Mucosa of descending colon (tissue), 3 donors: ENCODE measurements at regions not wholly inside any gene's neighbourhood (a gene's known extent, or its start where the extent isn't known, plus 50 kb on each side); places are given as distances from the start of the nearest gene placed in this dataset.

ENCODE experiments used
- ATAC-seq: fragments of 200-7000 bp; cut with Tn5 transposase; one replicate; pipeline ENCODE4 v1.9.1; 2020; ENCODE audit warnings: mild to moderate bottlenecking, moderate library complexity
- DNase-seq, 3 donors: peaks; one replicate each; pipeline ENCODE4 v3.0.0-alpha.2; 2020
- H3K36me3 ChIP-seq: fragments of 200-600 bp; one replicate; pipeline ENCODE4 v1.8.0; 2021; ENCODE audit warnings: low read depth, mild to moderate bottlenecking
- H3K4me1 ChIP-seq: fragments of 200-600 bp; one replicate; pipeline ENCODE4 v1.8.0; 2021; ENCODE audit warnings: low read depth, mild to moderate bottlenecking
- H3K4me3 ChIP-seq: fragments of 200-600 bp; one replicate; pipeline ENCODE4 v1.8.0; 2021; ENCODE audit warnings: mild to moderate bottlenecking
- H3K9me3 ChIP-seq: fragments of 200-600 bp; one replicate; pipeline ENCODE4 v1.8.0; 2021; ENCODE audit warnings: mild to moderate bottlenecking
- intact Hi-C, 2 donors: fragments of 100-400 bp; cut with DNase I in 1 of 2; cut with micrococcal nuclease in 1 of 2; formaldehyde crosslinking; loops; one replicate each; pipeline versions ENCODE4 v1.11.0 to v1.11.1; 2022; cut with DNase I, micrococcal nuclease
- TF ChIP-seq, protein P1 (sequence below): fragments of 200-600 bp; IDR thresholded peaks from one replicate; pipeline ENCODE4 v1.8.0; 2022; ENCODE audit warnings: antibody characterized with exemption, mild to moderate bottlenecking
- donor health status: DM: no; HTN: no; CAD: no; lungs with moderate emphysema.
- donor health status: DM: no; HTN: no; CAD: no.
- donor health status: DM: no; HTN: yes; CAD: no.

DNA sequence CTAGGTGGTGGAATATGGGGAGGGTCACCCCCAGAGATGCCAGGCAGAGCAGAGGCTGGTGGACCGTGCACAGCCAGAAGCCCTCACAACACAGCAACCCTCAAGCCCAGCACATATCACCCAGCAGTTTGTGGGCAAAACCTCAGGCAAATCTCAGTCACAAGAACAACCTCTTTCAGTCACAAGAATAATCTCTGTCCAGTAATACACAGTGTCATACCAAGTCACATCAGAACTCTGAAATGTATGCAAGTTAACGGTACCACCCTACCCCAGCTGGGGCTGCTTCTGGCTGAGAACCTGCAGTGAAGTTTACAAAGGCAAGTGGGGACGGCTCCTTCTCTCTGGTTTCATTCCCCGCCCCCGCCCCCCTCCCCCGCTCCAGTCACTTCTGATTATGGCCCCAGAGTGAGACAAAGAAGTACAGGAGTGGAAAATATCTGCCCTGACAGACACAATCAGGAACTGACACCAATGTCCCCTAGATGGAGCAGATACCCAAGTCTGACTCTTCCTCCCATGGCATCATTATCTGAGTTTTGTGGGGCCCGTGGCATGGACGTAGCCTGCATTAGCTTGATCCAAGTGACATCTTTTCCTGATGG lies 480.9 kb upstream of the TMEM132C start:
- no peak for DNase-seq
- no peak overlapping the region for H3K4me3 ChIP-seq
- H3K4me1 ChIP-seq, result no peaks in the 10 kb centered on the region
- no peak for ATAC-seq
- H3K36me3 ChIP-seq, result no peaks in the 10 kb centered on the region
- no peaks in the 10 kb centered on the region for H3K9me3 ChIP-seq
- TF ChIP-seq, protein P1, sequence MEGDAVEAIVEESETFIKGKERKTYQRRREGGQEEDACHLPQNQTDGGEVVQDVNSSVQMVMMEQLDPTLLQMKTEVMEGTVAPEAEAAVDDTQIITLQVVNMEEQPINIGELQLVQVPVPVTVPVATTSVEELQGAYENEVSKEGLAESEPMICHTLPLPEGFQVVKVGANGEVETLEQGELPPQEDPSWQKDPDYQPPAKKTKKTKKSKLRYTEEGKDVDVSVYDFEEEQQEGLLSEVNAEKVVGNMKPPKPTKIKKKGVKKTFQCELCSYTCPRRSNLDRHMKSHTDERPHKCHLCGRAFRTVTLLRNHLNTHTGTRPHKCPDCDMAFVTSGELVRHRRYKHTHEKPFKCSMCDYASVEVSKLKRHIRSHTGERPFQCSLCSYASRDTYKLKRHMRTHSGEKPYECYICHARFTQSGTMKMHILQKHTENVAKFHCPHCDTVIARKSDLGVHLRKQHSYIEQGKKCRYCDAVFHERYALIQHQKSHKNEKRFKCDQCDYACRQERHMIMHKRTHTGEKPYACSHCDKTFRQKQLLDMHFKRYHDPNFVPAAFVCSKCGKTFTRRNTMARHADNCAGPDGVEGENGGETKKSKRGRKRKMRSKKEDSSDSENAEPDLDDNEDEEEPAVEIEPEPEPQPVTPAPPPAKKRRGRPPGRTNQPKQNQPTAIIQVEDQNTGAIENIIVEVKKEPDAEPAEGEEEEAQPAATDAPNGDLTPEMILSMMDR, result no peak
- intact Hi-C loops, result no loop called here

DNA sequence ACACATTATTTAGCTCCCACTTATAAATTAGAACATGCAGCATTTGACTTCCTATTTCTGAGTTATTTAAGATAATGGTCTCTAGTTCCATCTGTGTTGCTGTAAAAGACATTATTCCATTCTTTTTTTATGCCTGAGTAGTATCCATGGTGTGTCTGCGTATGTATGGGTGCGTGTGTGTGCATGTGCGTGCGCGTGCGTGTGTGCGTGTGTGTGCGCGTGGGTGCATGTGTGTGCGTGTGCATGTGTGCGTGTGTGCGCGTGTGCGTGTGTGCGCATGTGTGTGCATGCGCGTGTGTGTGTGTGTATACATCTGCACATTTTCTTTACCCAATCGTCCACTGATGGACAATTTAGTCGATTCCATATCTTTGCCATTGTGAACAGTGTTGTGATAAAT lies 479.4 kb upstream of the TMEM132C start:
- ATAC-seq, result no peak
- no peaks in the 10 kb centered on the region for H3K9me3 ChIP-seq
- TF ChIP-seq, protein P1, result no peak

DNA sequence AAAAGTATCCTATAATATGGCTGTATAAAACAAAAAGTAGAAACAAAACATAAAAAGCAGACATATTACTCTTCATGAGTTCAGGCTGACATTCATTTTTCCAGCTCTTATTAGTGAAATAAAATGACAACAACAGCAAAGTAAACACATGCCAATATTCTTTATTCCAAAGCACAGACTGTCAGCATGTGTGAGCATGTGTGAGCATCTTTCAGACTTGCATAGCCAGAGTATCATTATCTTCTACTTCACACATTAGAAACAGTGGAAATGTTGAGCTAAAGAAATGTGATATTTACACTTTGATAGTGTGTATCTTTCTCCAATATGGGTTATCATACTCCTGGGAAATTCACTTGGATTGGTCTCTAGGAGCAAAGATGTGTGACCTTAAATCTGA lies 476.6 kb upstream of the TMEM132C start:
- no peaks in the 10 kb centered on the region for H3K4me1 ChIP-seq
- no peak for ATAC-seq
- no peaks in the 10 kb centered on the region for H3K9me3 ChIP-seq
- TF ChIP-seq, protein P1, result no peak
- intact Hi-C loops, result no loop called here
- no peaks in the 10 kb centered on the region for H3K36me3 ChIP-seq
- DNase-seq, result no peak
- H3K4me3 ChIP-seq, result no peak overlapping the region

More for the DNA sequence above, 479.4 kb upstream of the TMEM132C start:
- no peaks in the 10 kb centered on the region for H3K36me3 ChIP-seq
- no peak for DNase-seq
- intact Hi-C loops, result no loop called here
- H3K4me1 ChIP-seq, result no peaks in the 10 kb centered on the region
- H3K4me3 ChIP-seq, result no peak overlapping the region

DNA sequence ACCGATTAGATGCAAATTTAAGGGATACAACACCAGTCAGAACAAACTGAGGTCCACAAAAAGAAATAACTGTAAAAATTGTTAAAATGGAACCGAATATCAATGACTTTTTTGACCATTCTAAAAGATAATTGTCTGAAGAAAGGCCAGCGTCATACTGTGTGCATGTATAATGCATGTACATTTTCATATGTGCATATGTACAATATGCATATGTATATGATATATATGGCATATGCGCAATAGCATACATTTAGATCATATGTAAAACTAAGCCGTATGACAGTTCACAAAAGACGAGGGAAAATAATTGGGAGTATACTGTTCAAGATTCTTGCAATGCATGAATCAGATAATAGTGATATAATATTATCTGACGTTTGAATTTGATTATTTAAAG lies 475.8 kb upstream of the TMEM132C start:
- intact Hi-C loops, result no loop called here
- Histone ChIP-seq H3K9me3 (no peaks in the 10 kb centered on the region), H3K4me1 (no peaks in the 10 kb centered on the region), H3K4me3 (no peak overlapping the region), H3K36me3 (no peaks in the 10 kb centered on the region)
- DNase-seq, result no peak
- ATAC-seq, result no peak
- TF ChIP-seq, protein P1, result no peak

DNA sequence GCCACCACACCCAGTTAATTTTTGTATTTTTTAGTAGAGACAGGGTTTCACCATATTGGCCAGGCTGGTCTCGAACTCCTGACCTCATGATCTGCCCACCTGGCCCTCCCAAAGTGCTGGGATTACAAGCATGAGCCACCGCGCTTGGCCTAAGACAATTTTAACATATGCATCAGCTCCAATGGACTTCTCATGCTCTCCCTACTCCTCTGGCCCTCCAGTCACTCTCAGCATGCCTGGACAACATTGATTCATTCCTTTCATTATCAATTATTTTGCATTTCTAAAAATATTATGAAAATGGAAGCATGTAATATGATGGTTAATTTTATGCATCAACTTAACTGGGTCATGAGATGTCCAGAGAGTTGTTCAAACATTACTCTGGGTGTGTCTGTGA lies 469.1 kb upstream of the TMEM132C start:
- DNase-seq (no peak), ATAC-seq (no peak)
- H3K36me3 ChIP-seq, result no peaks in the 10 kb centered on the region
- no peaks in the 10 kb centered on the region for H3K9me3 ChIP-seq
- H3K4me3 ChIP-seq, result no peak overlapping the region
- no peaks in the 10 kb centered on the region for H3K4me1 ChIP-seq
- TF ChIP-seq, protein P1, result no peak
- intact Hi-C loops, result no loop called here

DNA sequence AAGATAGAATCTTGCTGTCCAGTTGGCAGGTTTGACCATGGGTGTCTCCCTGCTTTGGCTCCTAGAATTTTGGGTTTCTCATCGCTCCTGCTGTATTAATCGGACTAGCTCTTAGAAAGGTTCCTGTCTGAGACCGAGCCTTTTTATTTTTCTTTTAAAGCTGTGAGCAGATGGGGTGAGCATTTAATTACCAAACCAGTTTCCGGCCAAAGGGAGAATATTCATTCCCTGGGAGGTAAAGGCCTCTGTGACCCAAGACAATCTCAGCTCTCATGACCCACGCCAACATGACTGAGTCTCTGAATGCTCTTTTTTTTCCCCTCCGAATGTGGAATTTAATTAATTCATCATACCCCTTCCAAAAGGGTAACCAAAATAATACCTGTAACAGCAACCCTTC lies 464.7 kb upstream of the TMEM132C start:
- intact Hi-C loops, result no loop called here
- no peaks in the 10 kb centered on the region for H3K9me3 ChIP-seq
- H3K36me3 ChIP-seq, result no peaks in the 10 kb centered on the region
- DNase-seq, result no peak
- ATAC-seq, result no peak
- TF ChIP-seq, protein P1, result no peak
- H3K4me3 ChIP-seq, result no peak overlapping the region
- H3K4me1 ChIP-seq, result no peaks in the 10 kb centered on the region
